HCT116 (cell line): ENCODE measurements at regions not wholly inside any gene's neighbourhood (a gene's known extent, or its start where the extent isn't known, plus 50 kb on each side); places are given as distances from the start of the nearest gene placed in this dataset.

Source experiments
- ATAC-seq: fragments of 200-7000 bp; cut with Tn5 transposase; 2 replicates; pipeline ENCODE4 v1.9.1; 2020; ENCODE audit warnings: mild to moderate bottlenecking, moderate library complexity
- BruUV-seq: library from RNA; stranded (reverse); fragments of 400-500 nt; replicated peaks from 2 replicates; lab custom pipeline; 2021; lab: Mats Ljungman, UMichigan
- CTCF ChIA-PET: fragments of 300-600 bp; sonication (Branson Sonifier 250); formaldehyde crosslinking; loops from one replicate; lab custom pipeline; 2021; ENCODE audit warnings: antibody characterized with exemption; lab: Charles Lee
- POLR2A ChIA-PET: fragments of 300-600, 350-600 bp; sonication (Branson Sonifier 250); formaldehyde crosslinking; loops from one replicate; lab custom pipeline; 2021; ENCODE audit warnings: antibody characterized with exemption; lab: Charles Lee
- RAD21 ChIA-PET, 2 experiments: fragments of 300-600 bp; sonication (Branson Sonifier 250); formaldehyde crosslinking; loops; one replicate each; lab custom pipeline; 2023; ENCODE audit warnings: low total read pairs in 2 of 2; ENCODE audit not compliant: uncharacterized antibody in 2 of 2, unreplicated experiment in 2 of 2, low non-redundant PET in 1 of 2; lab: Charles Lee
- DNase-seq: peaks from one replicate; pipeline ENCODE4 v3.0.0-alpha.2; 2010; ENCODE audit warnings: low read depth, low spot score
- H2AFZ ChIP-seq: fragments of 200-600 bp; shearing (Covaris generic), sonication (generic); 2 replicates; pipeline ENCODE4 v1.6.1; 2017; ENCODE audit warnings: low read depth, mixed run types, mixed read lengths, antibody characterized with exemption, low read length; ENCODE audit not compliant: poor library complexity, severe bottlenecking
- H3K27ac ChIP-seq: 2 replicates; pipeline ENCODE4 v1.5.1; 2012; ENCODE audit warnings: low read depth, low read length
- H3K27me3 ChIP-seq: fragments of 200-600 bp; sonication (generic); 2 replicates; pipeline ENCODE4 v1.6.1; 2016; ENCODE audit warnings: mixed run types, low read length, mixed read lengths; ENCODE audit not compliant: insufficient read depth
- H3K36me3 ChIP-seq, 2 experiments: fragments of 200-500 bp in 1 of 2; fragments of 200-600 bp in 1 of 2; sonication (Bioruptor generic) in 1 of 2; sonication (generic) in 1 of 2; 2 replicates each; pipeline versions ENCODE4 v1.5.1 to v1.6.1; 2014 to 2016; ENCODE audit warnings: low read length in 2 of 2, inconsistent platforms in 1 of 2, mixed read lengths in 1 of 2, mixed run types in 1 of 2; ENCODE audit not compliant: insufficient read depth in 2 of 2, control insufficient read depth in 1 of 2
- H3K4me1 ChIP-seq, 2 experiments: fragments of 200-600 bp in 1 of 2; sonication (generic) in 1 of 2; 2 replicates each; pipeline versions ENCODE4 v1.5.1 to v1.6.1; 2012 to 2017; ENCODE audit warnings: low read length in 2 of 2, inconsistent platforms in 1 of 2, mild to moderate bottlenecking in 1 of 2, mixed read lengths in 1 of 2, mixed run types in 1 of 2, moderate library complexity in 1 of 2; ENCODE audit not compliant: insufficient read depth in 2 of 2, control insufficient read depth in 1 of 2
- H3K4me2 ChIP-seq: fragments of 200-600 bp; sonication (generic); 2 replicates; pipeline ENCODE4 v1.6.1; 2017; ENCODE audit warnings: mixed run types, low read length, mixed read lengths
- H3K4me3 ChIP-seq, 2 experiments: fragments of 200-600 bp in 1 of 2; sonication (generic) in 1 of 2; replicated peaks in 1 of 2; 2 replicates each; pipeline ENCODE4 v1.5.1; 2011 to 2016; ENCODE audit warnings: low read length in 2 of 2, control low read depth in 1 of 2, low read depth in 1 of 2, mild to moderate bottlenecking in 1 of 2, mixed read lengths in 1 of 2, mixed run types in 1 of 2
- H3K79me2 ChIP-seq: fragments of 200-600 bp; sonication (generic); 2 replicates; pipeline ENCODE4 v1.6.1; 2017; ENCODE audit warnings: mild to moderate bottlenecking, mixed run types, low read length, moderate library complexity, mixed read lengths; ENCODE audit not compliant: insufficient read depth
- H3K9ac ChIP-seq: fragments of 200-600 bp; sonication (generic); 2 replicates; pipeline ENCODE4 v1.6.1; 2016; ENCODE audit warnings: low read length, mixed read lengths
- H3K9me2 ChIP-seq: fragments of 200-600 bp; sonication (generic), shearing (Covaris generic); 2 replicates; pipeline ENCODE4 v1.6.1; 2017; ENCODE audit warnings: mixed run types, mild to moderate bottlenecking, moderate library complexity; ENCODE audit not compliant: insufficient read depth
- H3K9me3 ChIP-seq, 2 experiments: fragments of 200-500 bp in 1 of 2; fragments of 200-600 bp in 1 of 2; sonication (Bioruptor generic) in 1 of 2; sonication (generic) in 1 of 2; 2 replicates each; pipeline ENCODE4 v1.6.1; 2014 to 2017; ENCODE audit warnings: low read length in 2 of 2, mixed read lengths in 2 of 2, inconsistent platforms in 1 of 2, low read depth in 1 of 2, mild to moderate bottlenecking in 1 of 2, mixed run types in 1 of 2, moderate library complexity in 1 of 2; ENCODE audit not compliant: control insufficient read depth in 1 of 2, insufficient read depth in 1 of 2
- H4K20me1 ChIP-seq: fragments of 200-600 bp; sonication (generic), shearing (Covaris generic); 2 replicates; pipeline ENCODE4 v1.6.1; 2017; ENCODE audit warnings: mixed run types, mild to moderate bottlenecking, moderate library complexity; ENCODE audit not compliant: insufficient read depth
- CBX3 ChIP-seq: IDR thresholded peaks from 2 replicates; pipeline ENCODE4 v1.6.1; 2012; ENCODE audit warnings: low read depth
- EGR1 ChIP-seq: IDR thresholded peaks from 2 replicates; pipeline ENCODE4 v1.6.1; 2012; ENCODE audit warnings: low read depth
- ELF1 ChIP-seq: IDR thresholded peaks from 2 replicates; pipeline ENCODE4 v1.6.1; 2012; ENCODE audit warnings: low read depth, borderline replicate concordance
- EZH2 ChIP-seq: fragments of 200-600 bp; sonication (generic); IDR thresholded peaks from 2 replicates; pipeline ENCODE4 v1.6.1; 2017; ENCODE audit warnings: antibody characterized with exemption, mixed run types
- EZH2phosphoT487 ChIP-seq: fragments of 200-600 bp; IDR thresholded peaks from 2 replicates; pipeline ENCODE4 v1.6.1; 2018; ENCODE audit warnings: antibody characterized with exemption, borderline replicate concordance
- FOSL1 ChIP-seq: IDR thresholded peaks from 2 replicates; pipeline ENCODE4 v1.6.1; 2012; ENCODE audit warnings: low read depth
- POLR2AphosphoS5 ChIP-seq: IDR thresholded peaks from 2 replicates; pipeline ENCODE4 v1.6.1; 2011; ENCODE audit warnings: mild to moderate bottlenecking, low read depth, low read length, moderate library complexity
- SIN3A ChIP-seq: IDR thresholded peaks from 2 replicates; pipeline ENCODE4 v1.6.1; 2012; ENCODE audit warnings: low read depth
- SRF ChIP-seq: IDR thresholded peaks from 2 replicates; pipeline ENCODE4 v1.6.1; 2012; ENCODE audit warnings: low read depth
- TCF7L2 ChIP-seq: IDR thresholded peaks from 2 replicates; pipeline ENCODE4 v1.7.0; 2011; ENCODE audit warnings: borderline replicate concordance, inconsistent platforms; ENCODE audit not compliant: insufficient read depth, insufficient read length; ENCODE audit errors: extremely low read depth
- YY1 ChIP-seq: IDR thresholded peaks from 2 replicates; pipeline ENCODE4 v1.6.1; 2011; ENCODE audit warnings: low read length, low read depth, moderate library complexity, mild to moderate bottlenecking; ENCODE audit not compliant: insufficient replicate concordance; ENCODE audit errors: extremely low read depth
- ZFX ChIP-seq: fragments of 450-650 bp; IDR thresholded peaks from 2 replicates; pipeline ENCODE4 v1.6.1; 2017
- ZNF274 ChIP-seq: fragments of 200-500 bp; sonication (Bioruptor generic); IDR thresholded peaks from 2 replicates; pipeline ENCODE4 v1.6.1; 2014; ENCODE audit warnings: mild to moderate bottlenecking, low read depth, low read length, inconsistent platforms
- intact Hi-C: fragments of 100-400 bp; cut with micrococcal nuclease; formaldehyde crosslinking; loops from 2 replicates; pipeline ENCODE4 v1.10.0; 2022
- TF ChIP-seq, protein P1 (sequence below): IDR thresholded peaks from 2 replicates; pipeline ENCODE4 v1.6.1; 2011; ENCODE audit warnings: mild to moderate bottlenecking, low read length, moderate library complexity; ENCODE audit not compliant: insufficient replicate concordance; ENCODE audit errors: extremely low read depth
- TF ChIP-seq, protein P2 (sequence below), 3 experiments: fragments of 200-600 bp in 1 of 3; sonication (generic) in 1 of 3; IDR thresholded peaks in 2 of 3; conservative IDR thresholded peaks in 1 of 3; 2 replicates each; pipeline ENCODE4 v1.5.1; 2012 to 2017; ENCODE audit warnings: low read depth in 2 of 3, low read length in 2 of 3, antibody characterized with exemption in 1 of 3, borderline replicate concordance in 1 of 3, control low read depth in 1 of 3, mild to moderate bottlenecking in 1 of 3, mixed read lengths in 1 of 3, mixed run types in 1 of 3, moderate library complexity in 1 of 3; ENCODE audit not compliant: insufficient read depth in 1 of 3

DNA sequence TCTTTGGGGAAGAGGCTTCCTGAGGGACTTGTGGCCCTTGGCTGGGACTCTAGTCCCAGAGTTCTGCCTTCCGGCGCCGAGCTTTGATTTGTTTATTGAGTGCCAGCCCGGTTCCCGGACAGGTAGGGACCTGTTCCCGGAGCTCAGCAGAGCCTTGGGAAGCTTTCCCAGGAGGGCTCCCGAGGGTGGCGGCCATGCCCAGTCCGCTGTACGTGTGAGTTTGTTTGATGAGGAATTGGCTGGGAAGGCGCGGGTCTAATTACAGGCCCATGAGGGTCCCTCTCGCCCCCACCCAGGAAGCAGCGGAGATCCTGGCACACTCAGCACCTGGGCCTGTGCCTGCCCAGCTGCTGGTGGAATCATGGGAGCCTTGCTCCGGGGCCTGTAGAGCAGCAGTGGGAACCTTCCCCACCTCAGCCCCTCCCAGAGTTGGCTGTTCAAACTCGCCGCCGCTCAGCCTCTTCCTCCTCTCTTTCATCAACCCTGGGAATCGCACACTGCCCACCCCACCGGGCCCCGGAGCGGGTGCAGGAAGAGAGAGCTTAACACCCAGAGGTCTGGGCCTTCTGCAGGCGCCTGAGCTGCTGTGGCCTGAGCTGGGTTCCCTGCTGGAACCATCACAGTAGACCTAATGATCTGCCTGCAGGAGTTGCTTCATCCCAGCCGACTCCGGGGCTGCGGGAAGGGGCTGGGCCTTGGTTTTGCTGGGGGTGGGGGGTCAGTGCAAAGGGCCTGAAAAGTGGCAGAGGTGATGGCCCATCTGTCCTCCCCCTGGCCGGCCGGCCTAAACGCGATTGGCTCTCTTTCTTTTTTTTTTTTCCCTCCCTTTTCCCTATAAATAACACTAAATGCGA, 313.7 kb downstream of the SEC14L1 start:
- intact Hi-C loops: no loop called here
- Histone ChIP-seq H3K36me3 (no peaks in the 10 kb centered on the region), H3K4me1 (peaks cover 17 to 25% of the 10 kb centered on the region in 2 experiments), H4K20me1 (no peaks in the 10 kb centered on the region), H3K9me2 (no peaks in the 10 kb centered on the region), H3K9ac (no peak overlapping the region), H3K4me2 (no peak overlapping the region), H2AFZ (no peak overlapping the region), H3K9me3 (no peaks in the 10 kb centered on the region), H3K27ac (no peak overlapping the region), H3K27me3 (no peaks in the 10 kb centered on the region), H3K79me2 (peaks cover 75% of the 10 kb centered on the region; the same call in 1 of the 2 replicates), H3K4me3 (no peak overlapping the region)
- DNase-seq (no peak), ATAC-seq (no peak)
- TF ChIP-seq FOSL1 (no peak), SIN3A (no peak), ZFX (no peak)
- BruUV-seq: no TSS peak
- ChIA-PET POLR2A (no interaction called here), CTCF (no interaction called here), RAD21 (no interaction called here)

DNA sequence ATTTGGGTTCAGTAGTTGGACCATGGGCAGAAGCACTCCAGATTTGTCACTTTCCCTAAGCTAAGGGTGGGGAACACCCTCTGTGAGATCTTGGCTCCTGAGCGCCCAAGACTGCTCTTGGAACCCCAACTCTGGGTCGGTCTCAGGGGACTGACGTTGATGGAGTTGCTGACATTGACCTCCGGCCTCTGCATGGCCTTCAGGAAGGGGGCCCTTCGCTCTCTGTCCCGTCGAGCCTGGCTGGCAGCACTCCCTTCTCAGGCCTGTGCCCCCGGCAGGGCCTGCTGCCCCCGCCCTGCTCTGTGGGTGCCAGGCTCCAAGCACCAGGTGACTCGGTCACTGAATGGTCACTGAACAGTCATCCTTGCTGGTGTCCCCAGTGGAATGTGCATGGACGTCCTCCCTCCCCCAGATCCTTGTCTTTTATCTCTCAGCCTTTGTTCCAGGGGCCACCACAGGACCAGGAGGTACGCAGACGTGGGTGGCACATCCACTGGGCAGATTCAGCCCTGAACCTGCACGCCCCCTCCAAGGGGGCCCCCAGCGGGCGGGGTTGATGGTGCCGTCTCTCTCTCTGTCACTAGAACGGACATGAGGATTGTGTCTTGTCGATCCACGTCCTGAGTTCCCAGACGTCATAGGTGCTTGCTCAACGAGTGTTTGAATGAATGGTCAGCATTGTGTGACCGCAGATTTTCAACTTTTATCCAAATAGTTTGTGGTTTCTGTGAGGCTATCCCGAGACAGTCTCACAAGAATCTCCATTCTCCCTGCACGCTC, 314.5 kb downstream of the SEC14L1 start:
- Histone ChIP-seq H3K9me3 (no peaks in the 10 kb centered on the region), H3K27me3 (no peaks in the 10 kb centered on the region), H3K79me2 (peaks cover 74% of the 10 kb centered on the region; the same call in 1 of the 2 replicates), H3K36me3 (no peaks in the 10 kb centered on the region), H3K27ac (no peak overlapping the region), H3K4me1 (peaks cover 9 to 21% of the 10 kb centered on the region in 2 experiments), H2AFZ (no peak overlapping the region), H3K9ac (no peak overlapping the region), H3K4me2 (no peak overlapping the region), H3K9me2 (no peaks in the 10 kb centered on the region), H4K20me1 (no peaks in the 10 kb centered on the region), H3K4me3 (no peak overlapping the region)
- no peak for DNase-seq
- no peak for ATAC-seq
- intact Hi-C loops: no loop called here
- no TSS peak for BruUV-seq
- ChIA-PET CTCF (no interaction called here), POLR2A (no interaction called here), RAD21 (no interaction called here)
- TF ChIP-seq EGR1: no peak
- TF ChIP-seq ELF1: no peak
- TF ChIP-seq YY1: no peak
- no peak for TF ChIP-seq CBX3
- no peak for TF ChIP-seq EZH2
- TF ChIP-seq, protein P1, sequence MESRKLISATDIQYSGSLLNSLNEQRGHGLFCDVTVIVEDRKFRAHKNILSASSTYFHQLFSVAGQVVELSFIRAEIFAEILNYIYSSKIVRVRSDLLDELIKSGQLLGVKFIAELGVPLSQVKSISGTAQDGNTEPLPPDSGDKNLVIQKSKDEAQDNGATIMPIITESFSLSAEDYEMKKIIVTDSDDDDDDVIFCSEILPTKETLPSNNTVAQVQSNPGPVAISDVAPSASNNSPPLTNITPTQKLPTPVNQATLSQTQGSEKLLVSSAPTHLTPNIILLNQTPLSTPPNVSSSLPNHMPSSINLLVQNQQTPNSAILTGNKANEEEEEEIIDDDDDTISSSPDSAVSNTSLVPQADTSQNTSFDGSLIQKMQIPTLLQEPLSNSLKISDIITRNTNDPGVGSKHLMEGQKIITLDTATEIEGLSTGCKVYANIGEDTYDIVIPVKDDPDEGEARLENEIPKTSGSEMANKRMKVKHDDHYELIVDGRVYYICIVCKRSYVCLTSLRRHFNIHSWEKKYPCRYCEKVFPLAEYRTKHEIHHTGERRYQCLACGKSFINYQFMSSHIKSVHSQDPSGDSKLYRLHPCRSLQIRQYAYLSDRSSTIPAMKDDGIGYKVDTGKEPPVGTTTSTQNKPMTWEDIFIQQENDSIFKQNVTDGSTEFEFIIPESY: no peak
- no peak for TF ChIP-seq POLR2AphosphoS5
- no peak for TF ChIP-seq EZH2phosphoT487
- TF ChIP-seq, protein P2, sequence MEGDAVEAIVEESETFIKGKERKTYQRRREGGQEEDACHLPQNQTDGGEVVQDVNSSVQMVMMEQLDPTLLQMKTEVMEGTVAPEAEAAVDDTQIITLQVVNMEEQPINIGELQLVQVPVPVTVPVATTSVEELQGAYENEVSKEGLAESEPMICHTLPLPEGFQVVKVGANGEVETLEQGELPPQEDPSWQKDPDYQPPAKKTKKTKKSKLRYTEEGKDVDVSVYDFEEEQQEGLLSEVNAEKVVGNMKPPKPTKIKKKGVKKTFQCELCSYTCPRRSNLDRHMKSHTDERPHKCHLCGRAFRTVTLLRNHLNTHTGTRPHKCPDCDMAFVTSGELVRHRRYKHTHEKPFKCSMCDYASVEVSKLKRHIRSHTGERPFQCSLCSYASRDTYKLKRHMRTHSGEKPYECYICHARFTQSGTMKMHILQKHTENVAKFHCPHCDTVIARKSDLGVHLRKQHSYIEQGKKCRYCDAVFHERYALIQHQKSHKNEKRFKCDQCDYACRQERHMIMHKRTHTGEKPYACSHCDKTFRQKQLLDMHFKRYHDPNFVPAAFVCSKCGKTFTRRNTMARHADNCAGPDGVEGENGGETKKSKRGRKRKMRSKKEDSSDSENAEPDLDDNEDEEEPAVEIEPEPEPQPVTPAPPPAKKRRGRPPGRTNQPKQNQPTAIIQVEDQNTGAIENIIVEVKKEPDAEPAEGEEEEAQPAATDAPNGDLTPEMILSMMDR (IDR thresholded peaks at IDR 0.05 in 2 of 3, conservative IDR thresholded peaks at IDR 0.05 in 1 of 3; ENCODE audit: borderline replicate concordance in 1 of 3, insufficient read depth in 1 of 3, low read depth in 2 of 3, low read length in 2 of 3): no peak
- TF ChIP-seq TCF7L2: no peak
- no peak for TF ChIP-seq ZNF274
- TF ChIP-seq SRF: no peak
